Head of caudate nucleus (tissue), 42 donors: ENCODE measurements at regions not wholly inside any gene's neighbourhood (a gene's known extent, or its start where the extent isn't known, plus 50 kb on each side); places are given as distances from the start of the nearest gene placed in this dataset.
"Not testable (repeated sequence)": the region's sequence is repeated elsewhere in the genome, so short reads cannot be mapped to it uniquely, and the experiment has no call there.

Source experiments
- DNase-seq, 42 donors: peaks; one replicate each; pipeline versions ENCODE4 v3.0.0 to v3.0.0-alpha.2; 2020 to 2021; ENCODE audit warnings: mixed read lengths in 7 of 42
- intact Hi-C: fragments of 100-400 bp; cut with DNase I; formaldehyde crosslinking; loops from one replicate; pipeline ENCODE4 v1.15.0; 2022

DNA sequence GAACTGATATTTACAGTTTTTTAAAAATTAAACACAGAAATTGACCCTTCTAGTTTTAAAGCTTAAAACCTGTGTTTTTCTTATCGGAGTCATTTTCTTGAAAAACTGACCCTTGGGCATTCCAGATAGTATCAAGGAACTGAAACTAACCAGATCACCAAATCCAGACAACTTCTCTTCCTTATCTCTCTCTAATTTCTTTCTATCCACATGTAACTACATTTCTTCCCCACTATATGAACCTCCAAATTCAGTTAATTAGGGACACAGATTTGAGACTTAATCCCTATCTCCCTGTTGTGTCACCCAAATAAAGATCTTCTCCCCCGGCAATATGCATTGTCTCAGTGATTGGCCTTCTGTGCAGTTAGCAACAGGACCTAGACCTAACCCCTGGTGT is 1643.0 kb upstream of the CDH6 start:
- intact Hi-C loops: no loop called here
- DNase-seq: no peak

GRCh38 chr5:29548262-29548661 is 1645.2 kb upstream of the CDH6 start:
- DNase-seq: no peak
- intact Hi-C loops: no loop called here

- intact Hi-C loops: no loop called here
- no peak for DNase-seq
These were observed 1646.1 kb upstream of the CDH6 start for GRCh38 chr5:29547236-29547865.

GRCh38 chr5:29543501-29543900 is 1650.0 kb upstream of the CDH6 start:
- no peak for DNase-seq
- intact Hi-C loops: no loop called here

DNA sequence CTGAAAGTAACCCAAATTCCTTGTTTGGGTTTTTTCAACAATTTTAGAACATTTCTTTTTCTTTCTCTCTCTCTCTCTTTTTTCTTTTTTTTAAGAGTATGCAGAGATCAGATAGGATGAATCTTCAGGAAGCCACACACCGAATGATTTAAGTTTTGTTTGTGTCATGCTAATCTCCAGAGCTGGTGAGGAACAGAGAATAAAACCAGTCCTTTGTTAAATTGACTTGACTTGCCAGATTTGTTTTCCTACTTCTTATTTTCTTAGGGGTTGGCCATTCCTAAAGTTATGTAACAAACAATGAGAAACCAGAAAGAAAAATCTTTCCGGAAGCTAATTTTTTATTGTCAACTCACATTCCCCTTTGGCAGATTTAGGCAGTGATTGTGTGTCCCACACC is 1669.3 kb upstream of the CDH6 start:
- DNase-seq: no peak
- intact Hi-C loops: no loop called here

- intact Hi-C loops: no loop called here
- DNase-seq: no peak
These were observed 1675.3 kb upstream of the CDH6 start for GRCh38 chr5:29518176-29518575.

GRCh38 chr5:29516224-29516623 is 1677.3 kb upstream of the CDH6 start:
- intact Hi-C loops: no loop called here
- DNase-seq: no peak

DNA sequence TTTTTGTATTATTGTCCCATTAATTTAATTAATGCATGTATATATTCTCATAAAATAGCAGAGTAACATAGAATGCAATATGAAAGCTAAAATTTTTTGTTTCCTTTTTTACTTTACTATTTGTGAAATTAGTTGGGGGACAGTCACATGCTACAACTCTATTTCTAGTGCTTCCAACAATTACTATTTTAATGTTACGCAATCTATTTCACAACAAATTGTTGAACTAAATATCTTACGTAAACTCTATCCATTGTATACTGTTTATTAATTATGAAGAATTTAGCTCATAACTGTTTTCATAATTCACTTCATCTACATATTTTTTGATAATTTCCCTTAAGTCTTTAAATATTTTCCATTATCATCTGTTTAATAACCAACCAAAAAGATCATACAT is 1685.4 kb upstream of the CDH6 start:
- no peak for DNase-seq
- intact Hi-C loops: no loop called here

DNA sequence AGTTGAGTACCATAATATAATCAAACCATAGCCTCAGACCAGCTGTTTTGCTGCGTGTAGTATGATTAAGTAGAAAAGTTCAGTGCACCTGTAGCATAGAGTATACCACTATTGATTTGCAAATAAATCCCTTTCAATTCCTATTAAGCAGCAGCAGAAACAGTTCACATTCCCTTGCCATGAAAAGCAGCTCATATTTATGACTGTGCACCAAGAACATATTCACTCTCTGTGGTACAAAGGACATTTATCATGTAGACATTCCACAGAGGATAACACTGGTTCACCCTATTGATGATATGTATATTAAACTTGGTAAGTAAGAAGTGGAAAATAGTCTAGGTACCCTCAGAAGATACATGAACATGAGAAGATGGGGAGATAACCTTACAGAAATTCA is 1689.1 kb upstream of the CDH6 start:
- no peak for DNase-seq
- intact Hi-C loops: no loop called here

GRCh38 chr5:29498860-29499259 is 1694.6 kb upstream of the CDH6 start:
- intact Hi-C loops: no loop called here
- DNase-seq: no peak

GRCh38 chr5:29498412-29498811 is 1695.1 kb upstream of the CDH6 start:
- intact Hi-C loops: no loop called here

DNA sequence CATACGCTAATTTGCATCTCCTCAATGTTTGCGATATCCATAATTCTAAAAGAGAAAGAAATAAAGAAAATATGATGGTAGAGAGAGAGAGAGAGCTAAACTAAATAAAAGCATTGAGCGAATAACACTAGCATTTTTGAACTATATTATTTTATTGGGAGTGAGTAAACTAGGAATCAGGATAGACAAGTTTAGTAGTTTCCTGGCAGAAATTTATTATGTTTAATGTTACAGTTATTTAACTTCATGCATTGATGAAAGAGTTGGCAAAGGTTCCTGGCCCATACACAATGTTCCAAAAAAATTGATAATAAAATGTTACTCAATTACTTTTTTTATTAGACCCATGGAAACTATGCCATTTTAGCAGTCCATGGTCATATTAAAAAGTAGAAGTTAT is 1708.2 kb upstream of the CDH6 start:
- intact Hi-C loops: no loop called here
- no peak for DNase-seq

More at GRCh38 chr5:29498412-29498811, 1695.1 kb upstream of the CDH6 start:
- DNase-seq: no peak

DNA sequence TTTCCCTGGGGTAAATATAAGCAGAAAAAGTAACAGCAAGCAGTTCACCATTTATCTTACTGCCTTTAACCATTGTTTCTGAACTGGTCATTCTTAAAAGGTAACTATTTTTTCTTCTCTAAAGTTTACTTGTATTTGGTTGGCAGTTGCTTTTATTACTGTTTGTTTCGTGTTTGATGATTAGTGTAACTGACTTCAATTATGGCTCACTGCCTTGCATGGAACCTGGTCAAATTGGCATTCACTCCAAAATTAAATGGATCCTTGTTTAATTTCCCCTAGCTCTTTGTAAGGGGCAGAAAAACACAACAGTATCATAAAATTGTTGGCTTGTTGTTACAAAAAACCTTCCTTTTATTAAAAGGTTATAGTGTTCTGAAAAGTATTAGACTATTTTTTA is 1723.9 kb upstream of the CDH6 start:
- intact Hi-C loops: no loop called here
- DNase-seq: no peak

- no peak for DNase-seq
These were observed 1731.2 kb upstream of the CDH6 start for GRCh38 chr5:29462241-29462640.

GRCh38 chr5:29460971-29461559 is 1732.4 kb upstream of the CDH6 start:
- DNase-seq: no peak
- intact Hi-C loops: no loop called here

More at GRCh38 chr5:29462241-29462640, 1731.2 kb upstream of the CDH6 start:
- intact Hi-C loops: no loop called here

DNA sequence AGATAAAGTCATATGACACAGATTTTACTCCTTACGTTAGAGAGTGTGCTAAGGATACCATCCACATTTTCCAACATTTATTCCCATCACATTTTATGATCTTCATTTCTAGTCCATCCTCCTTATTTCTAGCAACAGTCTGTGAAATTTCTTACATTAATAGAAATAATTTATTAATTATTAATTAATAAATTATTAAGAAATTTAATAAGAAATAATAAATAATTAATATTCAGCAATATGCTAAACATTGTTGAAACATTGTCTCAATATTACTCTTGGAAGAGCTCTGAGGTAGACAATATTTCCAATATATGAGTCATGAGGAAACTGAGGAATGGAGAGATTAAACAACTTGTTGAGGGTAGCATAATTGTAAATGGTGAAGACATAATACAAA is 1742.5 kb upstream of the CDH6 start:
- DNase-seq, intact Hi-C loops: not testable (repeated sequence)

GRCh38 chr5:29414681-29415080 is 1778.8 kb upstream of the CDH6 start:
- intact Hi-C loops: no loop called here
- no peak for DNase-seq

- intact Hi-C loops: no loop called here
- no peak for DNase-seq
These were observed 1780.5 kb upstream of the CDH6 start for GRCh38 chr5:29412979-29413378.

- intact Hi-C loops: no loop called here
- no peak for DNase-seq
These were observed 1791.2 kb upstream of the CDH6 start for GRCh38 chr5:29402270-29402669.

GRCh38 chr5:29389993-29390392 is 1803.5 kb upstream of the CDH6 start:
- intact Hi-C loops: no loop called here
- no peak for DNase-seq

GRCh38 chr5:29387384-29387783 is 1806.1 kb upstream of the CDH6 start:
- no peak for DNase-seq
- intact Hi-C loops: no loop called here
